ENCODE measurements at regions not wholly inside any gene's neighbourhood (a gene's known extent, or its start where the extent isn't known, plus 50 kb on each side); places are given as distances from the start of the nearest gene placed in this dataset.

DNA sequence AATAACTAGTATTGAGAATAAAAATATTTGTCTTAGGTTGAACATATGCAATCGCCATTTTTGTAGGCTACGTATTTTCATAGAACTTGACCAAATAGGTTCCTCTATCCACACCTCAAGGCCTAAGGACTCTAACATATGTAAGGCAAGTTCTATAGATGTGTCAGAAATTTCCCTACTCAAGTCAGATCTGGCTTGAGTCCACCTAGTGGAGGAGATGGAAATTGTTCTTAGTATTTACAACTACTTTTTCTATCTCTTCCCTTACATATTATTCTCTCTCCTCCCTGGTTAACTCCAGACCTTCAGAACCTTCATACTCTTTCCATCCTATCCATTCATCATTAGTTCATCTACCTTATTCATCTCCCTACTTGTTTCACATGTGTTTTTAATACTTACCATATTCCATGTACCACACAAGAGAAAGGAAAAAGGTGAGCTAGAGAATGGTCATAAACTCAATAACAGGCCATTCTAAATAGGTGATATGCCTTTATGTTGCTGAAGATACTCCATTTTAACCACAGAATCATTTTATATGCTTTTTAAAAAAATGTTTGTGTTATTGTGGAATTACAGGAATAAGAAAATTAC, 174.5 kb upstream of the HDAC9 start:
- no peak for TF ChIP-seq RCOR1 (IDR thresholded peaks at IDR 0.05; ENCODE audit: insufficient replicate concordance, low read length)
- TF ChIP-seq RFX5 (IDR thresholded peaks at IDR 0.05; ENCODE audit: low read depth, low read length), result no peak
- TF ChIP-seq, protein P1, sequence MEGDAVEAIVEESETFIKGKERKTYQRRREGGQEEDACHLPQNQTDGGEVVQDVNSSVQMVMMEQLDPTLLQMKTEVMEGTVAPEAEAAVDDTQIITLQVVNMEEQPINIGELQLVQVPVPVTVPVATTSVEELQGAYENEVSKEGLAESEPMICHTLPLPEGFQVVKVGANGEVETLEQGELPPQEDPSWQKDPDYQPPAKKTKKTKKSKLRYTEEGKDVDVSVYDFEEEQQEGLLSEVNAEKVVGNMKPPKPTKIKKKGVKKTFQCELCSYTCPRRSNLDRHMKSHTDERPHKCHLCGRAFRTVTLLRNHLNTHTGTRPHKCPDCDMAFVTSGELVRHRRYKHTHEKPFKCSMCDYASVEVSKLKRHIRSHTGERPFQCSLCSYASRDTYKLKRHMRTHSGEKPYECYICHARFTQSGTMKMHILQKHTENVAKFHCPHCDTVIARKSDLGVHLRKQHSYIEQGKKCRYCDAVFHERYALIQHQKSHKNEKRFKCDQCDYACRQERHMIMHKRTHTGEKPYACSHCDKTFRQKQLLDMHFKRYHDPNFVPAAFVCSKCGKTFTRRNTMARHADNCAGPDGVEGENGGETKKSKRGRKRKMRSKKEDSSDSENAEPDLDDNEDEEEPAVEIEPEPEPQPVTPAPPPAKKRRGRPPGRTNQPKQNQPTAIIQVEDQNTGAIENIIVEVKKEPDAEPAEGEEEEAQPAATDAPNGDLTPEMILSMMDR (conservative IDR thresholded peaks at IDR 0.05; ENCODE audit: low read depth, low read length), result peak; percentile 58
- no peak for TF ChIP-seq POLR2A (IDR thresholded peaks at IDR 0.05; ENCODE audit: low read depth, low read length)
- TF ChIP-seq RAD21 (IDR thresholded peaks at IDR 0.05; ENCODE audit: low read length), result peak; percentile 56
- no peak for TF ChIP-seq MAFK (IDR thresholded peaks at IDR 0.05; ENCODE audit: low read depth, low read length)
- TF ChIP-seq, protein P2, sequence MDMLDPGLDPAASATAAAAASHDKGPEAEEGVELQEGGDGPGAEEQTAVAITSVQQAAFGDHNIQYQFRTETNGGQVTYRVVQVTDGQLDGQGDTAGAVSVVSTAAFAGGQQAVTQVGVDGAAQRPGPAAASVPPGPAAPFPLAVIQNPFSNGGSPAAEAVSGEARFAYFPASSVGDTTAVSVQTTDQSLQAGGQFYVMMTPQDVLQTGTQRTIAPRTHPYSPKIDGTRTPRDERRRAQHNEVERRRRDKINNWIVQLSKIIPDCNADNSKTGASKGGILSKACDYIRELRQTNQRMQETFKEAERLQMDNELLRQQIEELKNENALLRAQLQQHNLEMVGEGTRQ (IDR thresholded peaks at IDR 0.05; ENCODE audit: low read depth, low read length), result no peak

All from IMR-90 (cell line).